ENCODE measurements at regions not wholly inside any gene's neighbourhood (a gene's known extent, or its start where the extent isn't known, plus 50 kb on each side); places are given as distances from the start of the nearest gene placed in this dataset.

- DNase-seq: no peak
Observed at GRCh38 chr11:35868491-35868890, 75.4 kb upstream of the LDLRAD3 start.

- DNase-seq: no peak
Observed at GRCh38 chr11:35873721-35874120, 70.1 kb upstream of the LDLRAD3 start.

DNA sequence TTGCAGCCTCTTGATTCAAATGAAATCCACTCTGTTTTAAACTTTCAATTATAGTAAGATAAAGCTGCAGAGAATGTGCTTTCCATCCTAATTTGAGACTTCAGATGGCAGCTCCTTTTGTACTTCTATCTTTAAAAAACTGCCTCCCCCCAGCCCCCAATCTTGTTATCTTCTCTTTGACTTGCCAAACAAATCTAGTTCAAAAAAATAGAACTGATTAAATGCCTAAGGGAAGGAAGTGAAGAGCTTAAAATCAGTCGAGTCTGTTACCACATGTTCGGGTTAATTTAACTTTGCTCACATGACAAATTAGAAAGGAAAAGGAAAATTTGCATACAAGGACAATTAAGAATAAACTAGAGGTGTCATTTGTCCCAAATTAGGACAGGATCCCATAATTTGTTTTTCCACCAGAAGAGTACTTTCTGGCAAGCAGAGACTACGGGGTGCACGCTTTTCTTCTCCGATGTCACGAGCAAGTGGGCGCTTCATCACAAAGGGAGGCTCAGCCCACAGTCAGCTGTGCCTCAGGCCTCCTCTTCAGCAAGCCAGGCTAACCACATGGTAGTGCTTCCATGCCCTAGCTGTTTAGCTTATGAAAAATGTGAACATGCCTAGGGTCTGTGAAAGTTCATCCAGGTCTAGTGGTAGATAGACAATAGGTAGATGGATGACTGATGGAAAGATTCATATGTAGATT lies 69.0 kb upstream of the LDLRAD3 start:
- DNase-seq: no peak

DNA sequence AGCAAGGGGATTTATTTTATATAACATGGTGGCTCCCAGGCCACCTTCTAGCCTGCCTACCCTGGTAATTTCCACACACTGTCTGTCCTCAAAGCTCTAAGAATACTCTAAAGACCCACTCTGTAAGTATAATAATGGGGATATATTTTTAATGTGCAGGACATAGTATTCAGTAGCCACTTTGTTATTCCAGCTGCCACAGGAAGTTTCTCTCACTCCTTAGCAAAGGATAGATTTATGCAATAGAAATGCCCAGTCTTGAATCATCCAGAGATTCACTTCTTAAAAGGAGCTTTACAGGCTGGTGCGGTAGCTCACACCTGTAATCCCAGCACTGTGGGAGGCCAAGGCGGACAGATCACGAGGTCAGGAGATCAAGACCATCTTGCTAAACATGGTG lies 68.4 kb upstream of the LDLRAD3 start:
- DNase-seq: no peak

- no peak for DNase-seq
Observed at GRCh38 chr11:35876786-35877185, 67.1 kb upstream of the LDLRAD3 start.

DNA sequence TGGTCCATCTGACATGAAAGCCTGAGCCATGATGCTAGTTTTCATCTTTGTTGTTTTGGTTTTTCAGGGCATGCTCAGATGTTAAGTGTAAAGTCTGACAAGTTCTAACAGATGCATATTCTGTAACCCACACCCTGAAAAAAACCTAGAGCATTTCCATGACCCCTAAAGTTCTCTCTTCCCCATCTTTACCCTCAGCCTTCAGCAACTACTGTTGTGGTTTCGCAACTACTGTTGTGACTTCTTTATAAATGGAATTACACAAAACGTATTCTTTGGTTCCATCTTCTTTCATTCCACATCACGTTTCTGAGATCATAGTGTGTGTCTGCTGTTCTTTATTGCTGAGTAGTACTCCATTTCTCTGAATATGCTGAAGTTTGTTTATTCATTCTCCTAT lies 65.1 kb upstream of the LDLRAD3 start:
- no peak for DNase-seq

DNA sequence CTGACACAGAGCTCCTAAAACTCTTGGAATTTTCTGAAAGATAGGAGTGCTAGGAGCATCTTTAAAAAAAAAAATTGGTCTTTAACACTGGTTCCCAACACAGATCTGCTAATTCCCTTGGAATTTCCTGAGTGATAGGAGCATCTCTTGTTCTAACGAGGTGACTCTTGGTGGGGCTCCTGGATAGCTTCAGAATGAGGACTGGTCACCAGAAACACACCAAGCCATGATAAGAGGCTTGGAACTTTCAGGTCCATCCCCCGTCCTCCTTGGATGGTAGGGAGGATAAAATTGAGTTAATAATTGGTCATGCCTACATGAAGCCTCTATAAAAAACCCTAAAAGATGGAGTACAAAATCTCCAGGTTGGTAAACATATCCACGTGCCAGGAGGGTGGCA lies 64.5 kb upstream of the LDLRAD3 start:
- DNase-seq: no peak

DNA sequence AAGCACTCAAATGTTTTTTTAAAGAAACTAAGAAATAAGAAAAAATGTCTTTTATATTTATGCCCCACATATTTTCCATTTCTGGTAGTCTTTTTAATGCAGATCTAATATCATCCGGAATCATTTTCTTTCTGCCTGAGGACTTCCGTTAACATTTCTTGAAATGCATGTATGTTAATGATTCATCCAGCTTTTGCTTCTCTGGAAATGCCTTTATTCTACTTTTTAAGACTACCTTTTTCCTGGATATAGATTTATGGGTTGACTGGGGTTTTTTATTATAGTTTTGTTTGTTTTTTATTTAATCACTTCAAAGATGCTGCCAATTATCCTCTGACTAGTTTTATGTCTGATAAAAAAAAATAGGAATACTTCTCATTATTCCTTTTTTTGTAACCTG lies 57.1 kb upstream of the LDLRAD3 start:
- no peak for DNase-seq

GRCh38 chr11:35887737-35888136 lies 56.1 kb upstream of the LDLRAD3 start:
- DNase-seq: no peak

GRCh38 chr11:35888961-35889360 lies 54.9 kb upstream of the LDLRAD3 start:
- DNase-seq: no peak

DNA sequence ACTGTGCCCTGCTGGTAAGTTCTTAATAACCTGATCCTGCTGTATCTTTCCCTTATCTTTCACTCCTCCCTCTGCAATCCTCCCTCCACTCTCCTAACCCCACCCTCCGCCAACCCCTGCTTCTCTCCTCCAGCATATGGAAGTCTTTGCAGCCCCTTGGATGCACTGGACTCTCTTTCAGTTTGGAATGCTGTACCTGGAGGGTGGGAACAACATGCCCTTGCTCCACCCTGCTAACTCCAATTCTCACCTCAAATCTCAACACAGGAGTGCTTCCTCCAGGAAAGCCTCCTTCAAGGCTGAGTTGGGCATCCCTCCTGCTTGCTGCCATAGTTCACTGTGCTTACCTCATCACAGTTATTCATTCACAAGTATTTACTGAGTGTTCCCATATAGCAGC lies 52.8 kb upstream of the LDLRAD3 start:
- DNase-seq: no peak

GRCh38 chr11:35892166-35892565 lies 51.7 kb upstream of the LDLRAD3 start:
- no peak for DNase-seq

- peak; percentile 34 for DNase-seq
Observed at GRCh38 chr11:35893796-35894475, 49.9 kb upstream of the LDLRAD3 start.

All from NCI-H345 (cell line).